GM23338 (cell line): ENCODE measurements at regions not wholly inside any gene's neighbourhood (a gene's known extent, or its start where the extent isn't known, plus 50 kb on each side); places are given as distances from the start of the nearest gene placed in this dataset.

Source experiments
- ATAC-seq: fragments of 200-7000 bp; cut with Tn5 transposase; 3 replicates; pipeline ENCODE4 v1.9.1; 2020
- DNase-seq: peaks from one replicate; pipeline ENCODE4 v3.0.0-alpha.2; 2015; ENCODE audit warnings: low spot score
- H2AFZ ChIP-seq: fragments of 200-600 bp; sonication (generic); 2 replicates; pipeline ENCODE4 v1.8.0; 2016; ENCODE audit warnings: antibody characterized with exemption, mild to moderate bottlenecking, moderate library complexity
- H3F3A ChIP-seq: fragments of 200-600 bp; sonication (generic); replicated peaks from 2 replicates; pipeline ENCODE4 v1.8.0; 2017; ENCODE audit warnings: antibody characterized with exemption, mixed run types, low read depth
- H3K27ac ChIP-seq: fragments of 200-600 bp; sonication (generic); 2 replicates; pipeline ENCODE4 v1.6.1; 2016; ENCODE audit warnings: low read depth
- H3K27me3 ChIP-seq: fragments of 200-600 bp; sonication (generic); 2 replicates; pipeline ENCODE4 v1.8.0; 2016; ENCODE audit warnings: mild to moderate bottlenecking, mixed run types, moderate library complexity; ENCODE audit not compliant: insufficient read depth
- H3K36me3 ChIP-seq: fragments of 200-600 bp; sonication (generic); 2 replicates; pipeline ENCODE4 v1.8.0; 2016; ENCODE audit warnings: mild to moderate bottlenecking; ENCODE audit not compliant: insufficient read depth
- H3K4me1 ChIP-seq: fragments of 200-600 bp; sonication (generic); 2 replicates; pipeline ENCODE4 v1.8.0; 2016; ENCODE audit warnings: mild to moderate bottlenecking, moderate library complexity; ENCODE audit not compliant: insufficient read depth
- H3K4me2 ChIP-seq: fragments of 200-600 bp; sonication (generic); 2 replicates; pipeline ENCODE4 v1.7.1; 2017; ENCODE audit warnings: mixed run types
- H3K4me3 ChIP-seq: fragments of 200-600 bp; sonication (generic); 2 replicates; pipeline ENCODE4 v1.6.1; 2016; ENCODE audit warnings: mixed run types
- H3K79me2 ChIP-seq: fragments of 200-600 bp; sonication (generic); replicated peaks from 2 replicates; pipeline ENCODE4 v1.8.0; 2017; ENCODE audit warnings: mild to moderate bottlenecking; ENCODE audit not compliant: insufficient read depth
- H3K9me2 ChIP-seq: fragments of 200-600 bp; sonication (generic); 2 replicates; pipeline ENCODE4 v1.8.0; 2017; ENCODE audit not compliant: insufficient read depth
- H4K20me1 ChIP-seq: fragments of 200-600 bp; sonication (generic); replicated peaks from 2 replicates; pipeline ENCODE4 v1.8.0; 2017; ENCODE audit warnings: mild to moderate bottlenecking; ENCODE audit not compliant: insufficient read depth
- H3K27ac Mint-ChIP-seq: 2 replicates; pipeline ENCODE4 v1.8.0; 2020; ENCODE audit warnings: inconsistent platforms, mild to moderate bottlenecking, moderate library complexity, mixed read lengths
- H3K27me3 Mint-ChIP-seq: 3 replicates; pipeline ENCODE4 v1.8.0; 2022; ENCODE audit warnings: low read depth, mild to moderate bottlenecking, moderate library complexity, mixed read lengths, inconsistent platforms; ENCODE audit not compliant: insufficient read depth, poor library complexity
- H3K36me3 Mint-ChIP-seq: 3 replicates; pipeline ENCODE4 v1.8.0; 2021; ENCODE audit warnings: low read depth, mild to moderate bottlenecking, inconsistent platforms, moderate library complexity, mixed read lengths
- H3K4me1 Mint-ChIP-seq: 3 replicates; pipeline ENCODE4 v1.8.0; 2020; ENCODE audit warnings: mild to moderate bottlenecking, inconsistent platforms, mixed read lengths
- H3K4me3 Mint-ChIP-seq: 3 replicates; pipeline ENCODE4 v1.8.0; 2021; ENCODE audit warnings: moderate library complexity, mild to moderate bottlenecking, inconsistent platforms, mixed read lengths
- H3K9me3 Mint-ChIP-seq: 3 replicates; pipeline ENCODE4 v1.8.0; 2020; ENCODE audit warnings: moderate library complexity, mild to moderate bottlenecking, inconsistent platforms, mixed read lengths
- CREB1 ChIP-seq: fragments of 250-450 bp; sonication (Bioruptor Pico); IDR thresholded peaks from 2 replicates; pipeline ENCODE4 v1.5.0; 2020; ENCODE audit warnings: low read depth, mild to moderate bottlenecking, moderate library complexity
- EZH2 ChIP-seq: fragments of 200-600 bp; sonication (generic); IDR thresholded peaks from one replicate; pipeline ENCODE4 v1.8.0; 2017; ENCODE audit warnings: antibody characterized with exemption, mild to moderate bottlenecking, low read depth; ENCODE audit not compliant: unreplicated experiment
- EZH2phosphoT487 ChIP-seq: fragments of 200-600 bp; sonication (generic); IDR thresholded peaks from one replicate; pipeline ENCODE4 v1.8.1; 2018; ENCODE audit warnings: antibody characterized with exemption; ENCODE audit not compliant: unreplicated experiment
- JUNB ChIP-seq: IDR thresholded peaks from one replicate; pipeline ENCODE4 v1.6.1; 2016; ENCODE audit warnings: antibody characterized with exemption; ENCODE audit not compliant: unreplicated experiment
- NANOG ChIP-seq: IDR thresholded peaks from 2 replicates; pipeline ENCODE4 v1.6.1; 2016; ENCODE audit warnings: antibody characterized with exemption, borderline replicate concordance
- POLR2AphosphoS5 ChIP-seq: IDR thresholded peaks from 2 replicates; pipeline ENCODE4 v1.6.1; 2016; ENCODE audit warnings: antibody characterized with exemption, low read depth
- STAT1 ChIP-seq: IDR thresholded peaks from one replicate; pipeline ENCODE4 v1.6.1; 2016; ENCODE audit warnings: antibody characterized with exemption; ENCODE audit not compliant: unreplicated experiment
- ZNF114 ChIP-seq: fragments of 250-450 bp; sonication (Bioruptor Pico); IDR thresholded peaks from 2 replicates; pipeline ENCODE4 v1.5.0; 2020; ENCODE audit warnings: mild to moderate bottlenecking, moderate library complexity
- ZNF331 ChIP-seq: fragments of 250-450 bp; sonication (Bioruptor Pico); IDR thresholded peaks from 2 replicates; pipeline ENCODE4 v1.5.0; 2020; ENCODE audit warnings: low read depth, mild to moderate bottlenecking, moderate library complexity
- TF ChIP-seq, protein P1 (sequence below), 2 experiments: fragments of 200-600 bp in 1 of 2; sonication (generic) in 1 of 2; conservative IDR thresholded peaks; 2 replicates each; pipeline versions ENCODE4 v1.5.1 to v1.6.1; 2016 to 2017; ENCODE audit warnings: antibody characterized with exemption in 2 of 2, low read depth in 2 of 2, mild to moderate bottlenecking in 2 of 2, moderate library complexity in 1 of 2
- TF ChIP-seq, protein P2 (sequence below): IDR thresholded peaks from 2 replicates; pipeline ENCODE4 v1.6.1; 2016; ENCODE audit warnings: antibody characterized with exemption
- TF ChIP-seq, protein P3 (sequence below): IDR thresholded peaks from one replicate; pipeline ENCODE4 v1.6.1; 2018; ENCODE audit warnings: antibody characterized with exemption; ENCODE audit not compliant: unreplicated experiment
- TF ChIP-seq, protein P4 (sequence below): fragments of 250-450 bp; sonication (Bioruptor Pico); IDR thresholded peaks from 2 replicates; pipeline ENCODE4 v1.5.0; 2020; ENCODE audit warnings: mild to moderate bottlenecking, moderate library complexity

DNA sequence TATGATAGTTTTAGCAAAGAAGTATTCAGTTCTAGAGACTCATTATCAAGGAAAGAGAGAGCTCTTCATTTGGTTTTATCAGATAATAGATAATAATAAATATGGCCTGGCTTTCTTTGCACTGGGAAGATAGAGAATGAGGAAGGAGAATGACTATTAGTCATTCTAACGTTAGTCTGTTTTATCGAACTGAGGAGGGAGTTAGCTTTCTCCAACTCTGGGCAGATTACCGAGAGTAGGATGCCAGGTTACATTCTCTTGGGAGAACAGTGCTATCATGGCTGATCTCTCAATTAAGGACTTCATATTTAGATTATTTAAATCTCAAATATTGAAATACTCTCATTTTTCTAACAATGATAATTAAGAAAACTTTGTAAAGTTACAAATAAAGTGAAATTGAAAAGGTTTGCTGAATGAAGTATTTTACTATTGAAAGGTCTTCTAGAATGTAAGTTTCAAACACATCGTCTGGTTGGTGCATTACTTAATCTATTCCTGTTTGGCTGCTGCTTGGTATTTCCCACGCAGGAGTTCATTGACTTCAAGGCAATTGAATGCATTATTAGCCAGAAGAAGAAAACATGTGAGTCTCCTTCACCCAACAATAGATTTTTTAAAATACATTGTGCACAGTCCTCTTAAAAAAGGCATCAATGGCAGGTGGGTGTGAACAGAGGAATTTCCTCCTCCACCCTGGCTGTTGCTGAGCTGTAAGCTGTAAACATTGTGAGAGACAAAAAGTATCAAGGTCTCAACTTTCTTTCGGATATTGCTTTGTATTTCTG lies 140.8 kb downstream of the C9orf152 start:
- DNase-seq, result no peak
- TF ChIP-seq POLR2AphosphoS5 (no peak), CREB1 (CRISPR knock-in tag) (no peak), ZNF331 (CRISPR knock-in tag) (no peak), EZH2 (no peak), STAT1 (no peak), JUNB (no peak), ZNF114 (no peak), EZH2phosphoT487 (no peak), NANOG (no peak)
- TF ChIP-seq, protein P1, sequence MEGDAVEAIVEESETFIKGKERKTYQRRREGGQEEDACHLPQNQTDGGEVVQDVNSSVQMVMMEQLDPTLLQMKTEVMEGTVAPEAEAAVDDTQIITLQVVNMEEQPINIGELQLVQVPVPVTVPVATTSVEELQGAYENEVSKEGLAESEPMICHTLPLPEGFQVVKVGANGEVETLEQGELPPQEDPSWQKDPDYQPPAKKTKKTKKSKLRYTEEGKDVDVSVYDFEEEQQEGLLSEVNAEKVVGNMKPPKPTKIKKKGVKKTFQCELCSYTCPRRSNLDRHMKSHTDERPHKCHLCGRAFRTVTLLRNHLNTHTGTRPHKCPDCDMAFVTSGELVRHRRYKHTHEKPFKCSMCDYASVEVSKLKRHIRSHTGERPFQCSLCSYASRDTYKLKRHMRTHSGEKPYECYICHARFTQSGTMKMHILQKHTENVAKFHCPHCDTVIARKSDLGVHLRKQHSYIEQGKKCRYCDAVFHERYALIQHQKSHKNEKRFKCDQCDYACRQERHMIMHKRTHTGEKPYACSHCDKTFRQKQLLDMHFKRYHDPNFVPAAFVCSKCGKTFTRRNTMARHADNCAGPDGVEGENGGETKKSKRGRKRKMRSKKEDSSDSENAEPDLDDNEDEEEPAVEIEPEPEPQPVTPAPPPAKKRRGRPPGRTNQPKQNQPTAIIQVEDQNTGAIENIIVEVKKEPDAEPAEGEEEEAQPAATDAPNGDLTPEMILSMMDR (conservative IDR thresholded peaks at IDR 0.05; ENCODE audit: low read depth in 2 of 2), result no peak
- TF ChIP-seq, protein P2, sequence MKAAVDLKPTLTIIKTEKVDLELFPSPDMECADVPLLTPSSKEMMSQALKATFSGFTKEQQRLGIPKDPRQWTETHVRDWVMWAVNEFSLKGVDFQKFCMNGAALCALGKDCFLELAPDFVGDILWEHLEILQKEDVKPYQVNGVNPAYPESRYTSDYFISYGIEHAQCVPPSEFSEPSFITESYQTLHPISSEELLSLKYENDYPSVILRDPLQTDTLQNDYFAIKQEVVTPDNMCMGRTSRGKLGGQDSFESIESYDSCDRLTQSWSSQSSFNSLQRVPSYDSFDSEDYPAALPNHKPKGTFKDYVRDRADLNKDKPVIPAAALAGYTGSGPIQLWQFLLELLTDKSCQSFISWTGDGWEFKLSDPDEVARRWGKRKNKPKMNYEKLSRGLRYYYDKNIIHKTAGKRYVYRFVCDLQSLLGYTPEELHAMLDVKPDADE, result no peak
- TF ChIP-seq, protein P3, sequence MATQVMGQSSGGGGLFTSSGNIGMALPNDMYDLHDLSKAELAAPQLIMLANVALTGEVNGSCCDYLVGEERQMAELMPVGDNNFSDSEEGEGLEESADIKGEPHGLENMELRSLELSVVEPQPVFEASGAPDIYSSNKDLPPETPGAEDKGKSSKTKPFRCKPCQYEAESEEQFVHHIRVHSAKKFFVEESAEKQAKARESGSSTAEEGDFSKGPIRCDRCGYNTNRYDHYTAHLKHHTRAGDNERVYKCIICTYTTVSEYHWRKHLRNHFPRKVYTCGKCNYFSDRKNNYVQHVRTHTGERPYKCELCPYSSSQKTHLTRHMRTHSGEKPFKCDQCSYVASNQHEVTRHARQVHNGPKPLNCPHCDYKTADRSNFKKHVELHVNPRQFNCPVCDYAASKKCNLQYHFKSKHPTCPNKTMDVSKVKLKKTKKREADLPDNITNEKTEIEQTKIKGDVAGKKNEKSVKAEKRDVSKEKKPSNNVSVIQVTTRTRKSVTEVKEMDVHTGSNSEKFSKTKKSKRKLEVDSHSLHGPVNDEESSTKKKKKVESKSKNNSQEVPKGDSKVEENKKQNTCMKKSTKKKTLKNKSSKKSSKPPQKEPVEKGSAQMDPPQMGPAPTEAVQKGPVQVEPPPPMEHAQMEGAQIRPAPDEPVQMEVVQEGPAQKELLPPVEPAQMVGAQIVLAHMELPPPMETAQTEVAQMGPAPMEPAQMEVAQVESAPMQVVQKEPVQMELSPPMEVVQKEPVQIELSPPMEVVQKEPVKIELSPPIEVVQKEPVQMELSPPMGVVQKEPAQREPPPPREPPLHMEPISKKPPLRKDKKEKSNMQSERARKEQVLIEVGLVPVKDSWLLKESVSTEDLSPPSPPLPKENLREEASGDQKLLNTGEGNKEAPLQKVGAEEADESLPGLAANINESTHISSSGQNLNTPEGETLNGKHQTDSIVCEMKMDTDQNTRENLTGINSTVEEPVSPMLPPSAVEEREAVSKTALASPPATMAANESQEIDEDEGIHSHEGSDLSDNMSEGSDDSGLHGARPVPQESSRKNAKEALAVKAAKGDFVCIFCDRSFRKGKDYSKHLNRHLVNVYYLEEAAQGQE, result no peak
- TF ChIP-seq, protein P4, sequence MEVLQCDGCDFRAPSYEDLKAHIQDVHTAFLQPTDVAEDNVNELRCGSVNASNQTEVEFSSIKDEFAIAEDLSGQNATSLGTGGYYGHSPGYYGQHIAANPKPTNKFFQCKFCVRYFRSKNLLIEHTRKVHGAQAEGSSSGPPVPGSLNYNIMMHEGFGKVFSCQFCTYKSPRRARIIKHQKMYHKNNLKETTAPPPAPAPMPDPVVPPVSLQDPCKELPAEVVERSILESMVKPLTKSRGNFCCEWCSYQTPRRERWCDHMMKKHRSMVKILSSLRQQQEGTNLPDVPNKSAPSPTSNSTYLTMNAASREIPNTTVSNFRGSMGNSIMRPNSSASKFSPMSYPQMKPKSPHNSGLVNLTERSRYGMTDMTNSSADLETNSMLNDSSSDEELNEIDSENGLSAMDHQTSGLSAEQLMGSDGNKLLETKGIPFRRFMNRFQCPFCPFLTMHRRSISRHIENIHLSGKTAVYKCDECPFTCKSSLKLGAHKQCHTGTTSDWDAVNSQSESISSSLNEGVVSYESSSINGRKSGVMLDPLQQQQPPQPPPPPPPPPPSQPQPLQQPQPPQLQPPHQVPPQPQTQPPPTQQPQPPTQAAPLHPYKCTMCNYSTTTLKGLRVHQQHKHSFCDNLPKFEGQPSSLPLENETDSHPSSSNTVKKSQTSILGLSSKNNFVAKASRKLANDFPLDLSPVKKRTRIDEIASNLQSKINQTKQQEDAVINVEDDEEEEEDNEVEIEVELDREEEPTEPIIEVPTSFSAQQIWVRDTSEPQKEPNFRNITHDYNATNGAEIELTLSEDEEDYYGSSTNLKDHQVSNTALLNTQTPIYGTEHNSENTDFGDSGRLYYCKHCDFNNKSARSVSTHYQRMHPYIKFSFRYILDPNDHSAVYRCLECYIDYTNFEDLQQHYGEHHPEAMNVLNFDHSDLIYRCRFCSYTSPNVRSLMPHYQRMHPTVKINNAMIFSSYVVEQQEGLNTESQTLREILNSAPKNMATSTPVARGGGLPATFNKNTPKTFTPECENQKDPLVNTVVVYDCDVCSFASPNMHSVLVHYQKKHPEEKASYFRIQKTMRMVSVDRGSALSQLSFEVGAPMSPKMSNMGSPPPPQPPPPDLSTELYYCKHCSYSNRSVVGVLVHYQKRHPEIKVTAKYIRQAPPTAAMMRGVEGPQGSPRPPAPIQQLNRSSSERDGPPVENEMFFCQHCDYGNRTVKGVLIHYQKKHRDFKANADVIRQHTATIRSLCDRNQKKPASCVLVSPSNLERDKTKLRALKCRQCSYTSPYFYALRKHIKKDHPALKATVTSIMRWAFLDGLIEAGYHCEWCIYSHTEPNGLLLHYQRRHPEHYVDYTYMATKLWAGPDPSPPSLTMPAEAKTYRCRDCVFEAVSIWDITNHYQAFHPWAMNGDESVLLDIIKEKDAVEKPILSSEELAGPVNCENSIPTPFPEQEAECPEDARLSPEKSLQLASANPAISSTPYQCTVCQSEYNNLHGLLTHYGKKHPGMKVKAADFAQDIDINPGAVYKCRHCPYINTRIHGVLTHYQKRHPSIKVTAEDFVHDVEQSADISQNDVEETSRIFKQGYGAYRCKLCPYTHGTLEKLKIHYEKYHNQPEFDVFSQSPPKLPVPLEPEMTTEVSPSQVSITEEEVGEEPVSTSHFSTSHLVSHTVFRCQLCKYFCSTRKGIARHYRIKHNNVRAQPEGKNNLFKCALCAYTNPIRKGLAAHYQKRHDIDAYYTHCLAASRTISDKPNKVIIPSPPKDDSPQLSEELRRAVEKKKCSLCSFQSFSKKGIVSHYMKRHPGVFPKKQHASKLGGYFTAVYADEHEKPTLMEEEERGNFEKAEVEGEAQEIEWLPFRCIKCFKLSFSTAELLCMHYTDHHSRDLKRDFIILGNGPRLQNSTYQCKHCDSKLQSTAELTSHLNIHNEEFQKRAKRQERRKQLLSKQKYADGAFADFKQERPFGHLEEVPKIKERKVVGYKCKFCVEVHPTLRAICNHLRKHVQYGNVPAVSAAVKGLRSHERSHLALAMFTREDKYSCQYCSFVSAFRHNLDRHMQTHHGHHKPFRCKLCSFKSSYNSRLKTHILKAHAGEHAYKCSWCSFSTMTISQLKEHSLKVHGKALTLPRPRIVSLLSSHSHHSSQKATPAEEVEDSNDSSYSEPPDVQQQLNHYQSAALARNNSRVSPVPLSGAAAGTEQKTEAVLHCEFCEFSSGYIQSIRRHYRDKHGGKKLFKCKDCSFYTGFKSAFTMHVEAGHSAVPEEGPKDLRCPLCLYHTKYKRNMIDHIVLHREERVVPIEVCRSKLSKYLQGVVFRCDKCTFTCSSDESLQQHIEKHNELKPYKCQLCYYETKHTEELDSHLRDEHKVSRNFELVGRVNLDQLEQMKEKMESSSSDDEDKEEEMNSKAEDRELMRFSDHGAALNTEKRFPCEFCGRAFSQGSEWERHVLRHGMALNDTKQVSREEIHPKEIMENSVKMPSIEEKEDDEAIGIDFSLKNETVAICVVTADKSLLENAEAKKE, result no peak
- H3K36me3 Mint-ChIP-seq, result peaks cover 18% of the 10 kb centered on the region
- H3K9me3 Mint-ChIP-seq, result no peaks in the 10 kb centered on the region
- H3K27ac Mint-ChIP-seq, result peak overlapping the region; percentile 51; the same call in 1 of the 2 replicates
- Histone ChIP-seq H3K36me3 (no peaks in the 10 kb centered on the region), H3F3A (no peaks in the 10 kb centered on the region), H3K9me2 (no peaks in the 10 kb centered on the region), H3K27me3 (no peaks in the 10 kb centered on the region), H3K27ac (no peak overlapping the region), H3K4me3 (no peak overlapping the region), H3K4me2 (peak overlapping the region; percentile 34; the same call in 1 of the 2 replicates), H2AFZ (no peak overlapping the region), H4K20me1 (peaks cover 24% of the 10 kb centered on the region), H3K79me2 (peaks cover 100% of the 10 kb centered on the region), H3K4me1 (peaks cover 17% of the 10 kb centered on the region)
- peaks cover 25% of the 10 kb centered on the region for H3K4me1 Mint-ChIP-seq
- H3K27me3 Mint-ChIP-seq, result peaks cover 4% of the 10 kb centered on the region
- H3K4me3 Mint-ChIP-seq, result no peak overlapping the region
- no peak; the same call in 2 of the 3 replicates for ATAC-seq
